ENCODE measurements at regions not wholly inside any gene's neighbourhood (a gene's known extent, or its start where the extent isn't known, plus 50 kb on each side); places are given as distances from the start of the nearest gene placed in this dataset.

DNA sequence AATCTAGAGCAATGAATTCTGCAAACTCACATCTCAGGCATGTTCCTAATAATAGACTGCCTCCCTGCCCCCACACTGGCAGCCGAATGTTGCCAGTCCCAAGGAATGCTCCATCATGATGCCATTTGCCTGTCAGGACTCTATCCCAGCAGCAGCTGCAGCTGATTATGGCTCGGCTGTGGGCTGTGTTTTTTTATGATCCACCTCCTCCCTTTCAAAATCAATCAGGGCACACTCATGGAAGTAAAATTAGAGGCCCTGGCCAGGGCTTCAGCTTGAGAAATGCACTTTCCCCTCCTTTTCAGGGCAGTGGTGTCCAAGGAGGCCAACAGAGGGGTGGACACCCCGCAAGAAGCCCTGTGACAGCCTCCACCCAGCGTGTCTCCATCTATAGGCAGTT, 176.7 kb upstream of the S1PR3 start:
- ChIA-PET POLR2A (no interaction called here), CTCF (interaction anchor here (1.4 kb wide), 1 partner anchor 28 kb away, joined by 3 read pairs; no protein-coding TSS in a partner anchor)
- TF ChIP-seq, protein P1, sequence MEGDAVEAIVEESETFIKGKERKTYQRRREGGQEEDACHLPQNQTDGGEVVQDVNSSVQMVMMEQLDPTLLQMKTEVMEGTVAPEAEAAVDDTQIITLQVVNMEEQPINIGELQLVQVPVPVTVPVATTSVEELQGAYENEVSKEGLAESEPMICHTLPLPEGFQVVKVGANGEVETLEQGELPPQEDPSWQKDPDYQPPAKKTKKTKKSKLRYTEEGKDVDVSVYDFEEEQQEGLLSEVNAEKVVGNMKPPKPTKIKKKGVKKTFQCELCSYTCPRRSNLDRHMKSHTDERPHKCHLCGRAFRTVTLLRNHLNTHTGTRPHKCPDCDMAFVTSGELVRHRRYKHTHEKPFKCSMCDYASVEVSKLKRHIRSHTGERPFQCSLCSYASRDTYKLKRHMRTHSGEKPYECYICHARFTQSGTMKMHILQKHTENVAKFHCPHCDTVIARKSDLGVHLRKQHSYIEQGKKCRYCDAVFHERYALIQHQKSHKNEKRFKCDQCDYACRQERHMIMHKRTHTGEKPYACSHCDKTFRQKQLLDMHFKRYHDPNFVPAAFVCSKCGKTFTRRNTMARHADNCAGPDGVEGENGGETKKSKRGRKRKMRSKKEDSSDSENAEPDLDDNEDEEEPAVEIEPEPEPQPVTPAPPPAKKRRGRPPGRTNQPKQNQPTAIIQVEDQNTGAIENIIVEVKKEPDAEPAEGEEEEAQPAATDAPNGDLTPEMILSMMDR (IDR thresholded peaks at IDR 0.05) = no peak
- no peaks in the 10 kb centered on the region for H3K36me3 Mint-ChIP-seq (ENCODE audit: low read depth)
- H3K27me3 Mint-ChIP-seq = peaks cover 24% of the 10 kb centered on the region
- DNase-seq = no peak
- no peaks in the 10 kb centered on the region for H3K4me1 Mint-ChIP-seq (ENCODE audit: low read depth)
- no peak overlapping the region for H3K4me3 Mint-ChIP-seq
- no peak overlapping the region for H3K27ac Mint-ChIP-seq
- intact Hi-C loops (cut with micrococcal nuclease) = no loop called here
- no peaks in the 10 kb centered on the region for H3K9me3 Mint-ChIP-seq
- ATAC-seq = no peak

DNA sequence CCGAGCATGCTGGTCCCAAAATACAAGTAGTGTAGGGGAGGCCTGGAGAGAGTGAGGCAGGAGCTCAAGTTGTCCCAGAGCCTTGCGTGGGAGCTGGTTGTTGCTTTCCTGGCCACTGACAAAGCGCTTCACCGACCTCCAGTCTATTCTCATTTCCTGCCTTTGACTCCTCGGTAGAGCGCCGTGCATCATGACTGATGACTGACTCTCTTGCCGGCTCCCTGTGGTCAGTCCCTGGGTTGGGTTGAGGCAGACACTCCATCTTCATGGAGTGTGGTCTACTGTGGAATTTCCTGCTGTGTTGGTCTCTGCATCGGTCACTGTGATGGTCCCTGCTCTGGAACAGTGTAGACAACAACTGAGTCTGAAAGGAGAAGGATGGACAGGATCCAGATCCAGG, 175.1 kb upstream of the S1PR3 start:
- intact Hi-C loops (cut with micrococcal nuclease) = no loop called here
- H3K9me3 Mint-ChIP-seq = no peaks in the 10 kb centered on the region
- H3K27me3 Mint-ChIP-seq = peaks cover 17% of the 10 kb centered on the region

DNA sequence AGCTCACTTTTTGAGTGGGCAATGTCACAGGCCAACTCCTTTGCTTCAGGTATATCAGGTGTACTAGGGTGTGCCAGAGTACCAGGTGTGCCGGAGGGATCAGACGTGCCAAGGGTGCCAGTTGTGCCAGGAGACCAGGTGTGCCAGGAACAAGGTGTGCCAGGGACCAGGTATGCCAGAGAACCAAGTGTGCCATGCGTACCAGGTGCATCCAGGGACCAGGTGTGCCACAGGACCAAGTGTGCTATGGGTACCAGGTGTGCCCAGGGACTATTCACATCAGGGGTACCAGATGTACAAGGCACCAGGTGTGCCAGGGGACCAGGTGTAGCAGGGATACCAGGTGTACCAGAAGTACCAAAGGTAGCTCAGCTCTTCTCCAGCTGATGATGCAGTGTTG, 174.7 kb upstream of the S1PR3 start:
- peaks cover 14% of the 10 kb centered on the region for H3K27me3 Mint-ChIP-seq
- H3K9me3 Mint-ChIP-seq = peaks cover 3% of the 10 kb centered on the region
- H3K4me1 Mint-ChIP-seq (ENCODE audit: low read depth) = no peaks in the 10 kb centered on the region
- TF ChIP-seq, protein P1 (IDR thresholded peaks at IDR 0.05) = no peak
- DNase-seq (no peak), ATAC-seq (no peak)
- CTCF ChIA-PET = no interaction called here
- H3K4me3 Mint-ChIP-seq = no peak overlapping the region
- no peaks in the 10 kb centered on the region for H3K36me3 Mint-ChIP-seq (ENCODE audit: low read depth)
- no peak overlapping the region for H3K27ac Mint-ChIP-seq
- POLR2A ChIA-PET = no interaction called here
- intact Hi-C loops (cut with micrococcal nuclease) = no loop called here

More for the DNA sequence above, 175.1 kb upstream of the S1PR3 start:
- DNase-seq = no peak
- no peaks in the 10 kb centered on the region for H3K36me3 Mint-ChIP-seq (ENCODE audit: low read depth)
- no peak for ATAC-seq
- ChIA-PET CTCF (interaction anchor here (1.4 kb wide), 1 partner anchor 30 kb away, joined by 3 read pairs; no protein-coding TSS in a partner anchor), POLR2A (no interaction called here)
- no peaks in the 10 kb centered on the region for H3K4me1 Mint-ChIP-seq (ENCODE audit: low read depth)
- TF ChIP-seq, protein P1 (IDR thresholded peaks at IDR 0.05) = no peak
- no peak overlapping the region for H3K4me3 Mint-ChIP-seq
- H3K27ac Mint-ChIP-seq = no peak overlapping the region

DNA sequence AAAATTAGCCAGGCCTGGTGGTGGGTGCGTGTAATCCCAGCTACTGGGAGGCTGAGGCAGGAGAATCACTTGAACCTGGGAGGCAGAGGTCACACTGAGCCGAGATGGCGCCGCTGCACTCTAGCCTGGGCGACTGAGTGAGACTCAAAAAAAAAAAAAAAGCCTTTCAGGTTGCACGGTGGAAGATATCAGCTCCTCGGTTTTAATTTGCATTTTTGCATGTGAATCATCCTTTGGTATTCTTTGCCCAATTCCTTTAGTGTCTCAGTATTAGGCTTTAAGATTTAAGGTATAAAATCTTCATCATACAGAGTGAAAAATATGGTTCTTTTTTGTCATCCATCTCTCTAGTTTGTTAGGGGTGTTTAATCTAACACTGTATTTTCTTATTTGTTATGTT, 173.6 kb upstream of the S1PR3 start:
- no peak overlapping the region for H3K27ac Mint-ChIP-seq
- peaks cover 5% of the 10 kb centered on the region for H3K9me3 Mint-ChIP-seq
- H3K4me3 Mint-ChIP-seq = no peak overlapping the region
- peaks cover 17% of the 10 kb centered on the region for H3K27me3 Mint-ChIP-seq
- H3K36me3 Mint-ChIP-seq (ENCODE audit: low read depth) = no peaks in the 10 kb centered on the region
- ATAC-seq (no peak), DNase-seq (no peak)
- TF ChIP-seq, protein P1 (IDR thresholded peaks at IDR 0.05) = no peak
- CTCF ChIA-PET = no interaction called here
- intact Hi-C loops (cut with micrococcal nuclease) = no loop called here
- no peaks in the 10 kb centered on the region for H3K4me1 Mint-ChIP-seq (ENCODE audit: low read depth)
- POLR2A ChIA-PET = no interaction called here

DNA sequence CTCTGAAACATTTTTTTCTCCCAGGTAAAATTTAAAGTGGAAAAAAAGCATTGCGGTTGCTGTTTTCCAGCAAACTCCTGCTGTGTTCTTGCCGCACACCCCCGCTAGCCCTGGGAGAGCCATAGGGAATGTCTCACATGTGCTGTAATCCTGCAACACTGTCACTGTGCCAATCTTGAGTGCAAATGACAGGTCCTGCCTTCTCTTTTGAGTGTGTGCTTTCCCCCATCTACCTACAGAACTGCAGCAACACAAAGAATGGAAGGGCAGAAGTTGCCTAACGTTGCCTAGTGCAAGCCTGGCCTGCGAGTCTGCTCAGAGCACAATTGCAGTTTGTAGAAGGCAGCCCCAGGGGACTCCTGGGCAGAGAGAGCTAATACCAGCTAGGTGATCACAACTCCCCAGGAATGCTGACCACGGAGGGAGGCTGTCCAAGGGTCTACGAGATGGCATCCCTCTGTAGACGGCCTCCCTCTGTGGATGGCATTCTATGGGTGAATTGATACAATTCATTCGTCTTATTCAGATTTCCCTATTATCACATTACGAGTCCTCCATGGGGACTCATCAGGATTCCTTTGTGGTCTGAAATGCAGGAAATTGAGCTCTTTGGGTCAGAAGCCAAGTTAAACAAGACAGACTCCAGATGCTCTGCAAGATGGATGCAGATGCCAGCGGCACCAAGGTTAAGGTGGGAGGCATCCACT, 172.6 kb upstream of the S1PR3 start:
- Mint-ChIP-seq H3K27ac (no peak overlapping the region), H3K27me3 (peaks cover 19% of the 10 kb centered on the region), H3K4me3 (no peak overlapping the region), H3K4me1 (ENCODE audit: low read depth) (no peaks in the 10 kb centered on the region), H3K36me3 (ENCODE audit: low read depth) (no peaks in the 10 kb centered on the region), H3K9me3 (peaks cover 5% of the 10 kb centered on the region)
- DNase-seq (no peak), ATAC-seq (no peak)
- TF ChIP-seq, protein P1 (IDR thresholded peaks at IDR 0.05) = no peak
- intact Hi-C loops (cut with micrococcal nuclease) = no loop called here
- ChIA-PET POLR2A (no interaction called here), CTCF (no interaction called here)

Measured in activated CD8-positive, alpha-beta T cell treated with anti-CD3 and anti-CD28 coated beads for 36 hours (primary cell).